ENCODE measurements at regions not wholly inside any gene's neighbourhood (a gene's known extent, or its start where the extent isn't known, plus 50 kb on each side); places are given as distances from the start of the nearest gene placed in this dataset.

GRCh38 chr2:217081799-217082198 is 221.9 kb upstream of the TNP1 start:
- Histone ChIP-seq H3K4me1 (ENCODE audit: control insufficient read depth, insufficient read depth, low read length) (no peaks in the 10 kb centered on the region), H3K9me3 (ENCODE audit: control insufficient read depth, low read length) (no peaks in the 10 kb centered on the region), H3K36me3 (ENCODE audit: control insufficient read depth, insufficient read depth, low read length) (no peaks in the 10 kb centered on the region), H3K27me3 (ENCODE audit: control insufficient read depth, insufficient read depth, low read length) (no peaks in the 10 kb centered on the region), H3K9ac (ENCODE audit: low read length) (no peak overlapping the region), H3K4me3 (ENCODE audit: low read length) (no peak overlapping the region)

GRCh38 chr2:217079165-217079564 is 219.3 kb upstream of the TNP1 start:
- Histone ChIP-seq H3K4me3 (ENCODE audit: low read length) (no peak overlapping the region), H3K9ac (ENCODE audit: low read length) (no peak overlapping the region), H3K9me3 (ENCODE audit: control insufficient read depth, low read length) (no peaks in the 10 kb centered on the region), H3K27me3 (ENCODE audit: control insufficient read depth, insufficient read depth, low read length) (no peaks in the 10 kb centered on the region), H3K4me1 (ENCODE audit: control insufficient read depth, insufficient read depth, low read length) (no peaks in the 10 kb centered on the region), H3K36me3 (ENCODE audit: control insufficient read depth, insufficient read depth, low read length) (no peaks in the 10 kb centered on the region)

- no peaks in the 10 kb centered on the region for H3K36me3 ChIP-seq (ENCODE audit: control insufficient read depth, insufficient read depth, low read length)
- H3K4me3 ChIP-seq (ENCODE audit: low read length): no peak overlapping the region
- H3K9ac ChIP-seq (ENCODE audit: low read length): no peak overlapping the region
- H3K4me1 ChIP-seq (ENCODE audit: control insufficient read depth, insufficient read depth, low read length): no peaks in the 10 kb centered on the region
- no peaks in the 10 kb centered on the region for H3K27me3 ChIP-seq (ENCODE audit: control insufficient read depth, insufficient read depth, low read length)
- no peaks in the 10 kb centered on the region for H3K9me3 ChIP-seq (ENCODE audit: control insufficient read depth, low read length)
Measured at GRCh38 chr2:217077831-217078407, 218.1 kb upstream of the TNP1 start.

- Histone ChIP-seq H3K9ac (ENCODE audit: low read length) (no peak overlapping the region), H3K4me3 (ENCODE audit: low read length) (no peak overlapping the region), H3K9me3 (ENCODE audit: control insufficient read depth, low read length) (no peaks in the 10 kb centered on the region), H3K36me3 (ENCODE audit: control insufficient read depth, insufficient read depth, low read length) (no peaks in the 10 kb centered on the region), H3K4me1 (ENCODE audit: control insufficient read depth, insufficient read depth, low read length) (no peaks in the 10 kb centered on the region), H3K27me3 (ENCODE audit: control insufficient read depth, insufficient read depth, low read length) (no peaks in the 10 kb centered on the region)
Measured at GRCh38 chr2:217076657-217077232, 216.9 kb upstream of the TNP1 start.

- Histone ChIP-seq H3K4me1 (ENCODE audit: control insufficient read depth, insufficient read depth, low read length) (no peaks in the 10 kb centered on the region), H3K4me3 (ENCODE audit: low read length) (no peak overlapping the region), H3K27me3 (ENCODE audit: control insufficient read depth, insufficient read depth, low read length) (no peaks in the 10 kb centered on the region), H3K36me3 (ENCODE audit: control insufficient read depth, insufficient read depth, low read length) (no peaks in the 10 kb centered on the region), H3K9me3 (ENCODE audit: control insufficient read depth, low read length) (no peaks in the 10 kb centered on the region), H3K9ac (ENCODE audit: low read length) (no peak overlapping the region)
Measured at GRCh38 chr2:217076058-217076435, 216.2 kb upstream of the TNP1 start.

GRCh38 chr2:217075268-217076057 is 215.6 kb upstream of the TNP1 start:
- H3K4me1 ChIP-seq (ENCODE audit: control insufficient read depth, insufficient read depth, low read length): no peaks in the 10 kb centered on the region
- H3K9me3 ChIP-seq (ENCODE audit: control insufficient read depth, low read length): no peaks in the 10 kb centered on the region
- H3K27me3 ChIP-seq (ENCODE audit: control insufficient read depth, insufficient read depth, low read length): no peaks in the 10 kb centered on the region
- H3K4me3 ChIP-seq (ENCODE audit: low read length): no peak overlapping the region
- no peaks in the 10 kb centered on the region for H3K36me3 ChIP-seq (ENCODE audit: control insufficient read depth, insufficient read depth, low read length)
- H3K9ac ChIP-seq (ENCODE audit: low read length): no peak overlapping the region

- no peaks in the 10 kb centered on the region for H3K36me3 ChIP-seq (ENCODE audit: control insufficient read depth, insufficient read depth, low read length)
Measured at GRCh38 chr2:217074576-217075255, 214.9 kb upstream of the TNP1 start.

GRCh38 chr2:217071416-217071815 is 211.6 kb upstream of the TNP1 start:
- no peaks in the 10 kb centered on the region for H3K27me3 ChIP-seq (ENCODE audit: control insufficient read depth, insufficient read depth, low read length)
- no peaks in the 10 kb centered on the region for H3K4me1 ChIP-seq (ENCODE audit: control insufficient read depth, insufficient read depth, low read length)
- H3K4me3 ChIP-seq (ENCODE audit: low read length): no peak overlapping the region
- no peaks in the 10 kb centered on the region for H3K9me3 ChIP-seq (ENCODE audit: control insufficient read depth, low read length)
- H3K36me3 ChIP-seq (ENCODE audit: control insufficient read depth, insufficient read depth, low read length): no peaks in the 10 kb centered on the region
- H3K9ac ChIP-seq (ENCODE audit: low read length): no peak overlapping the region

More at GRCh38 chr2:217074576-217075255, 214.9 kb upstream of the TNP1 start:
- Histone ChIP-seq H3K9me3 (ENCODE audit: control insufficient read depth, low read length) (no peaks in the 10 kb centered on the region), H3K27me3 (ENCODE audit: control insufficient read depth, insufficient read depth, low read length) (no peaks in the 10 kb centered on the region), H3K4me3 (ENCODE audit: low read length) (no peak overlapping the region), H3K4me1 (ENCODE audit: control insufficient read depth, insufficient read depth, low read length) (no peaks in the 10 kb centered on the region), H3K9ac (ENCODE audit: low read length) (no peak overlapping the region)

- no peaks in the 10 kb centered on the region for H3K9me3 ChIP-seq (ENCODE audit: control insufficient read depth, low read length)
Measured at GRCh38 chr2:217070611-217071010, 210.7 kb upstream of the TNP1 start.

GRCh38 chr2:217070043-217070430 is 210.2 kb upstream of the TNP1 start:
- H3K4me3 ChIP-seq (ENCODE audit: low read length): no peak overlapping the region
- H3K36me3 ChIP-seq (ENCODE audit: control insufficient read depth, insufficient read depth, low read length): no peaks in the 10 kb centered on the region
- no peaks in the 10 kb centered on the region for H3K27me3 ChIP-seq (ENCODE audit: control insufficient read depth, insufficient read depth, low read length)
- H3K9ac ChIP-seq (ENCODE audit: low read length): no peak overlapping the region
- no peaks in the 10 kb centered on the region for H3K4me1 ChIP-seq (ENCODE audit: control insufficient read depth, insufficient read depth, low read length)
- H3K9me3 ChIP-seq (ENCODE audit: control insufficient read depth, low read length): no peaks in the 10 kb centered on the region

More at GRCh38 chr2:217070611-217071010, 210.7 kb upstream of the TNP1 start:
- Histone ChIP-seq H3K4me3 (ENCODE audit: low read length) (no peak overlapping the region), H3K27me3 (ENCODE audit: control insufficient read depth, insufficient read depth, low read length) (no peaks in the 10 kb centered on the region), H3K9ac (ENCODE audit: low read length) (no peak overlapping the region), H3K36me3 (ENCODE audit: control insufficient read depth, insufficient read depth, low read length) (no peaks in the 10 kb centered on the region), H3K4me1 (ENCODE audit: control insufficient read depth, insufficient read depth, low read length) (no peaks in the 10 kb centered on the region)

GRCh38 chr2:217069263-217070042 is 209.6 kb upstream of the TNP1 start:
- H3K4me1 ChIP-seq (ENCODE audit: control insufficient read depth, insufficient read depth, low read length): no peaks in the 10 kb centered on the region
- H3K27me3 ChIP-seq (ENCODE audit: control insufficient read depth, insufficient read depth, low read length): no peaks in the 10 kb centered on the region
- H3K36me3 ChIP-seq (ENCODE audit: control insufficient read depth, insufficient read depth, low read length): no peaks in the 10 kb centered on the region
- no peaks in the 10 kb centered on the region for H3K9me3 ChIP-seq (ENCODE audit: control insufficient read depth, low read length)
- H3K4me3 ChIP-seq (ENCODE audit: low read length): no peak overlapping the region
- H3K9ac ChIP-seq (ENCODE audit: low read length): no peak overlapping the region
